HUDEP-2 (cell line): ENCODE measurements at regions not wholly inside any gene's neighbourhood (a gene's known extent, or its start where the extent isn't known, plus 50 kb on each side); places are given as distances from the start of the nearest gene placed in this dataset.
A peak's percentile ranks its signal among the peaks of the same experiment; 100 is the strongest.
"Not testable (repeated sequence)": the region's sequence is repeated elsewhere in the genome, so short reads cannot be mapped to it uniquely, and the experiment has no call there.

Source experiments
- DNase-seq, 76 experiments: peaks; one replicate each; lab custom pipeline; 2025; ENCODE audit not compliant: unreplicated experiment in 76 of 76; lab: John Stamatoyannopoulos, UW

GRCh38 chr3:176655404-176656094, 541.7 kb downstream of the TBL1XR1 start:
- no peak for DNase-seq

DNA sequence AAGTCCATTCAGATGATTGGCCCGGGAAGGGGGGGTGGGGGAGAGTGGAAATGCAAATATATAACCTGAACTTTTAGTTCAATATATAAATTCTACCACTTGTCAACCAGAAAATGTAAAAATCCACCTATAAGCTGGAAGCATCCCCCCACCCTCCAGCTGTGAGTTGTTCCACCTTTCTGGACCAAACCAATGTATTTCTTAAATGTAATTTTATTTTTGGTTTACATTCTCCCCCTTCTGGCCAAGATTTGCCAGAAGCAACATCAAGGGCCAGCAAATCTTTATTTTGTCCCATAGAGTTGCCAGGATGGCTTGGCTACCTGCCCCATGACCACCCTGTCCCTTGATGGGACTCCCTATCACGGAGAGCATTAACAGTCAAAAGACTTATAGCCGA, 545.7 kb downstream of the TBL1XR1 start:
- peak in 1 of 76 experiments; percentile 5 for DNase-seq

GRCh38 chr3:176650478-176650877, 546.8 kb downstream of the TBL1XR1 start:
- DNase-seq: no peak

DNA sequence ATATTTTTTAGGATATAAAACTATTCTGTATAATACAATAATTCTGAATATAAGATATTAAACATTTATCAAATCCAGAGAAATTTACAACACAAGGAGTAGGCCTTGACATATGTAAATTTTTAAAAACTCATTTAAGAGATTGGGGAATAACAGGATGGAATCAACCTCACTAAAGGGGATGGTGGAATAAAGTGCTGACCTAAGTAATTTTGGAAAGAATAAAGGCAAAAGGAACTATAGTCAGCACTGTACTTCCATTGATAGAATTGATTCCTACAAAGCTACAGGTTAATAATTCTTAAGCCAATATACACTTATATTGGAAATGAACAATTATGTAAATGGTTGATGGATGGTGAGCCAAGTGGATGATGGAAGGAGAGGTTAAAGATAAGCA, 549.3 kb downstream of the TBL1XR1 start:
- no peak for DNase-seq

DNA sequence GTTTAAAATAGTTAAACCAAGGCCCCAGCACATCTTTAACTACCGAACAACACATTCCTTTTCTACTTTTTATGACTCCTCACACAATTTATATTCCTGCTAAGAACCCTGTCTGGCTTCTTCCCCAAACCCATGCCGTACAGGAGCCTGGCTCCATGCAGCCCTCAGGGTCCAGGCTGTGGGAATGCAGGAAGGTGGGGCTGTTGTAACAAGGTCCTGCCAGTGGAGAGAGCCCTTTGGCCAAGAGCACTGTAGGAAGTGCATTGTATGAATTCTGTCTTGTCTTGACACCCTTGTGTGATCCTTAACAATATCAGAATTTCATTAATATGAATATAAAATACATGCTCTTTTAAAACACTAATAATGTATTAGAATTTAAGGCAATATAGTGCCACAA, 563.8 kb downstream of the TBL1XR1 start:
- peak in 2 of 76 experiments; percentile 2 for DNase-seq

DNA sequence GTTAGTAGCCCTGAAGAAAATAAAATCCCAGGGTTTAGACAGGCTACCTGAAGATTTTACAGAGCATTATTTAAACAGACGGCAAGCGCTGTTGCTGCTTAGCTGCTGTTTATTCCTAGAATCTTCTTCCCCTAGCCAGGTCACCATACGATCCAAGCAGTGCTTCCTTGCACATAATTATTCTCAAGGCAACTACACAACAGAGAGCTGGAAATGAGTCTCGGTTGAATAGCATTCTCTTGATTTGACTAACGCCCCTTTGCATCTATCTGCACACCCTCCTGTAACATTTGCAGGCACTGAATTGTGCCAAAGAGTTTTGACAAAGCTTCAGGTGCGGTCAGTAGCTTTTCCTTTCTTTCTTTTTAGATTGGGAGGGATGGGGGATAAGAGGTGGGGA, 564.4 kb downstream of the TBL1XR1 start:
- no peak for DNase-seq

DNA sequence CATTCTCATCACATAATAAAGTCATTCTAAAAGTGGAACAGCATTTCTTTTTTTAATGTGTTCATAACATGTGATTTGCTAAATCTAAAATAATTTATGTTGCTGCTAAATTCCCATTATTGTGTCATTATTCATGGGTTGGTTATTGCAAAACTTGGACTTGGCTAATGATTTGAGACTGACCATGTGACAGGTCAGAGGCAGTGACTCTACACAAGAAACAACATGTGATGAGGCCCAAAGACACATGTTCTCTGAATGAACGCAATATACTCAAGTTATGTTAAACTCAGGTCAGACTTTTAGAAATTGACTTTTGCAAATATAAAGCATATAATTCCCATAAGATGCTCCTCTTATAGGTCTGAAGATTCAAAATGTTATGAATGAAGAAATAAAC, 566.1 kb downstream of the TBL1XR1 start:
- no peak for DNase-seq

DNA sequence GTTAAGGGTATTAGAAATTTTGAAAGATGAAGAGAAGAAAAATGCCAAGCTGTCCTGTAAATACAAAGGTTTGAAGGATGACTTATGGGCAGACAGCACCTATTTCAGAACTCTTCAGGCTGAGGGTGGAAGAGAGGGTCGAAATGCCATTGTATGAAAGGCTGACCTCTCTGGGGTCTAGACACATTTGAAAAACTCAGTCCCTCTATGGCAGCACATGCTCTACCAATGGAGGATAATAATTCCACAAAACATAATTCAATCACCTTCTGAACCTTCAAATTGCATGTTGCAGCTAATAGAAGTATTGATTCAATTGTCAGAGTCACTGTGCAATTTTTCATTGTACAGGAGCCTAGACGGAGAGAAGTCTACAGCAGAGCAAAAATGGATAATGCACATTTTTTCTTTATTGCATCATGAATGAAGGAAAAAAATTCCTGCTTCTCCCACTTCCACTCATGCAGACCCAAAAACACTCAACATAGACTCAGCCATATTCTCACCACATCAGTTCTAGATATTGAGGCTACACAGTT, 569.1 kb downstream of the TBL1XR1 start:
- DNase-seq: no peak

DNA sequence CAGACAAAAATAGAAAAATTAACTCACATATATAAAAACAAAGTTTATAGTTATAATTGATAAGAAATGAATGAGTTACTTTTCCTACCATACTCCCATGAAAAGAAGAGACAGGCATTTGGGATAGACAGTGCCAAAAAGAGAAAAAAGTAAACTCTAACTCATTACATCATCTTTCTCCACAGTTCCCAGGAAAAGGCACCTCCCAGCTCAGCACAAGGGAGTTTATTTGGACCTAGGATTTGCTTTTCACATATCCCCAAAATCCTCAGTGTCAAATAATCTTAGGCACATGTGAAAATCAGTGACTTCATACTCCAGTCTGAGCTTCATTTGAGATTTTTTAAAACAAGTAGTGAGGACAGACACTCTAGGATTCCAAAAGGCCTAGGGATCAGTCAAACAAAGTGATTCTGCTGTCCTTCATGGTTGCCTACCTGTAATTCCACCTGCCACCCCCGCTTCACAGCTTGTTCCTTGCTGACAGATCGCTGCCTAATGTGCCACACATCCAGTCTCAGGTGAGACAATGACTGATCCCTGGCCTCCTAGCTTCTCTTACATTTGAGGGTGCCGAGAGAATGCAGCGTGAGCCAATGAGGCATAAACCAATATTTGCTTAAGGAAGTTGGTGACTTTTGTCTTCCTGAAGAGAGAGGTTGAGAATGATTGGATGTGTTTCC, 573.7 kb downstream of the TBL1XR1 start:
- DNase-seq: no peak

- DNase-seq: no peak
Measured at GRCh38 chr3:176619833-176620232, 577.4 kb downstream of the TBL1XR1 start.

DNA sequence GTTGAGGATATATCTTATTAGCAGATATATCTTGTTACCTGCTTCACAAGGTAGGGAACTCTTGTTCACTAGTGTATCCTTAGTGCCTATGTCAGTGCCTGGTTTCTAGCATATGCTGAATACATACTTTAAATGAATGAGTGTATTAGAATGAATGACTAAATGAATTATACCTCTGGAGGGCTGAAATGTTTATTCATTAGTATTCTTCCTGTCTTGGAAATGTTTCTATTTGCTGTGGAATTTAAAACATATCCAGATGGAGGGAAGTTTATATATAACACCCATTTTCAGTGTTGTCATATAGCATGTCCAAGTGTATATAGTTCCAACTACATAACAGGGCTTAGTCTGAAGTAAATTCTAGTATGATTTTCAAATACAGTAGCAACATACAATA, 581.5 kb downstream of the TBL1XR1 start:
- no peak for DNase-seq

- DNase-seq: no peak
Measured at GRCh38 chr3:176611703-176612102, 585.6 kb downstream of the TBL1XR1 start.

DNA sequence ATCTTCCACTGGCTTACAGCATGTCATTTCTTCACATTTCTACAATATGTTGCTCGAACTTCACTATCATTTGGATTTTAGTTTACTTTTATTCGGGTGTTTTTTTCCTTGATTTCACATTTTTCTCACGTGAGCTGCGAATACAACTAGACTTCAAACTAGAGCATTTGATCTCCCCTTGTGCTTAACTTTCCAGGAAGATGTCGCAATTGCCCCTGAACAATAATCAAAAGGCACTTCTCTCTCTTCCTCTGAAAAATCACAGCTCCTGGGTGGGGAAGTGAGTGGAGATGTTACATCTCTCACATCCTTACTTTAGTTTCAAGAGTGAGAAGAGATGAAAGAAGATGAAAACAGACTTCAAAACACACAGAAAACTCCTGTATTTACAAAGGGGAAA, 587.9 kb downstream of the TBL1XR1 start:
- DNase-seq: no peak

DNA sequence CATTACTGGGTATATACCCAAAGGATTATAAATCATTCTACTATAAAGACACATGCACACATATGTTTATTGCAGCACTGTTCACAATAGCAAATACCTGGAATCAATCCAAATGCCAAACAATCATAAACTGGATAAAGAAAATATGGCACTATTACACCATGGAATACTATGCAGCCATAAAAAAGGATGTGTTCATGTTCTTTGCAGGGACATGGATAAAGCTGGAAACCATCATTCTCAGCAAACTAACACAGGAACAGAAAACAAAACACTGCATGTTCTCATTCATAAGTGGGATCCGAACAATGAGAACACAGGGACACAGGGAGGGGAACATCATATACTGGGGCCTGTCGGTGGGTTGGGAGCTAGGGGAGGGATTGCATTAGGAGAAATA, 591.7 kb downstream of the TBL1XR1 start:
- not testable (repeated sequence) for DNase-seq

- DNase-seq: no peak
Measured at GRCh38 chr3:176595307-176595706, 602.0 kb downstream of the TBL1XR1 start.

GRCh38 chr3:176590722-176591121, 606.6 kb downstream of the TBL1XR1 start:
- DNase-seq: no peak

DNA sequence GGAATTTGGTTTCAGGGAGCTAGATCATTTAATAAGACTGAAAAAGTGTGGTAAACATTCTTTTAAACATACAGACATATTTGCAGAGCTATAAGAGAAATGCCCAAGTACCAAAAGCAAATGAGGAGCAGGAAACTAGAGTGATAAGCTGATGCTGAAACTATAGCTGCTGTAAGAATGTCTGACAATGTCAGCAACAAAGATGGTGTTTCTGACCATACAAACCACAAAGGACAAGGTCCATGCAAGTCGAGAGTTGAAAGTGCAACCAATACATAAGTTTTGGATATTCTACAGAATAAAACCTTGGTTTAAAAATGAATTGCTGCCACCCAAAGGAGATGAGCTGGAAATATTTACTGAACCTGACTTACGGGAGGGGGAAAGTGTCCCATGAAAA, 610.2 kb downstream of the TBL1XR1 start:
- DNase-seq: no peak

- DNase-seq: no peak
Measured at GRCh38 chr3:176584413-176585176, 612.7 kb downstream of the TBL1XR1 start.

- DNase-seq: no peak
Measured at GRCh38 chr3:176583956-176584355, 613.3 kb downstream of the TBL1XR1 start.

DNA sequence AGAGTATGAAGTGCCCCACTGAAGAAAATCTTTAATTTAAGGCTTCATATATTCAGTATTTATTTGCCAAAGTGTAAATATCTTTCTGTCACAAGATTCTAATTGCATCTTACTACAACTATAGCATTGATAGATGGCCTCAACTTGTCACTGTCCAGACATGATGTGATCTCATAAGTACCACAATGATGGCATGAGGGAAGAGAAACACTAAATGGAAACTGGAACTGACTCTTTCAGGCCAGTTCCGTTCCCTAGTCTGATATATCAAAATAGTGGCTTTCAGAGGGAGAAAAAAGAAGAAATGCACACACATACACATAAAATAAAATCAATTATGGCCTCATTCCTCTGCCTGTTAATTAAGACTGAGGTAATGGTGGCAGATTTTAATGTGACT, 615.7 kb downstream of the TBL1XR1 start:
- no peak for DNase-seq

- DNase-seq: no peak
Measured at GRCh38 chr3:176579711-176580185, 617.5 kb downstream of the TBL1XR1 start.
